OCI-LY1 (cell line): ENCODE measurements at regions not wholly inside any gene's neighbourhood (a gene's known extent, or its start where the extent isn't known, plus 50 kb on each side); places are given as distances from the start of the nearest gene placed in this dataset.

ENCODE experiments used
- H2AFZ ChIP-seq: fragments of 200-600 bp; sonication (generic), shearing (Covaris generic); 2 replicates; pipeline ENCODE4 v1.6.0; 2014; ENCODE audit warnings: antibody characterized with exemption, mild to moderate bottlenecking, low read length
- H3F3A ChIP-seq: fragments of 200-600 bp; sonication (generic), shearing (Covaris generic); 2 replicates; pipeline ENCODE4 v1.6.0; 2014; ENCODE audit warnings: mild to moderate bottlenecking, antibody characterized with exemption, low read length, moderate library complexity; ENCODE audit not compliant: insufficient read depth
- H3K27ac ChIP-seq: fragments of 200-600 bp; sonication (generic); 2 replicates; pipeline ENCODE4 v1.5.1; 2014; ENCODE audit warnings: low read length, mixed run types, mild to moderate bottlenecking, low read depth; ENCODE audit not compliant: poor library complexity, severe bottlenecking
- H3K27me3 ChIP-seq: fragments of 200-600 bp; sonication (generic); 2 replicates; pipeline ENCODE4 v1.6.0; 2014; ENCODE audit warnings: antibody characterized with exemption, mild to moderate bottlenecking, low read length, moderate library complexity; ENCODE audit not compliant: insufficient read depth
- H3K36me3 ChIP-seq: fragments of 200-600 bp; sonication (generic); 2 replicates; pipeline ENCODE4 v1.6.1; 2014; ENCODE audit warnings: mild to moderate bottlenecking, antibody characterized with exemption, low read length, moderate library complexity, mixed read lengths; ENCODE audit not compliant: insufficient read depth
- H3K4me1 ChIP-seq: fragments of 200-600 bp; sonication (generic); 2 replicates; pipeline ENCODE4 v1.5.1; 2014; ENCODE audit warnings: mild to moderate bottlenecking, low read length, moderate library complexity; ENCODE audit not compliant: insufficient read depth, severe bottlenecking
- H3K4me2 ChIP-seq: fragments of 200-600 bp; sonication (generic), shearing (Covaris generic); 2 replicates; pipeline ENCODE4 v1.6.1; 2014; ENCODE audit warnings: low read length
- H3K4me3 ChIP-seq: fragments of 200-600 bp; sonication (generic); 2 replicates; pipeline ENCODE4 v1.5.1; 2014; ENCODE audit warnings: low read length, low read depth, mild to moderate bottlenecking, mixed read lengths; ENCODE audit not compliant: poor library complexity, severe bottlenecking
- H3K79me2 ChIP-seq: fragments of 200-600 bp; shearing (Covaris generic); 2 replicates; pipeline ENCODE4 v1.6.1; 2016; ENCODE audit warnings: mixed run types, low read length, mixed read lengths; ENCODE audit not compliant: insufficient read depth
- H3K9ac ChIP-seq: fragments of 200-600 bp; sonication (generic), shearing (Covaris generic); 2 replicates; pipeline ENCODE4 v1.6.1; 2014; ENCODE audit warnings: mild to moderate bottlenecking, low read length, mixed read lengths
- H3K9me2 ChIP-seq: fragments of 200-600 bp; sonication (generic), shearing (Covaris generic); 2 replicates; pipeline ENCODE4 v1.6.1; 2014; ENCODE audit warnings: low read depth, mild to moderate bottlenecking, low read length, mixed read lengths
- H3K9me3 ChIP-seq: fragments of 200-600 bp; shearing (Covaris generic); 2 replicates; pipeline ENCODE4 v1.6.1; 2014; ENCODE audit warnings: low read length, mixed read lengths
- H4K20me1 ChIP-seq: fragments of 200-600 bp; sonication (generic), shearing (Covaris generic); 2 replicates; pipeline ENCODE4 v1.6.0; 2016; ENCODE audit warnings: mild to moderate bottlenecking, low read length; ENCODE audit not compliant: insufficient read depth
- CTCF ChIP-seq: fragments of 200-600 bp; sonication (generic), shearing (Covaris generic); IDR thresholded peaks from 2 replicates; pipeline ENCODE4 v1.5.1; 2017; ENCODE audit warnings: mild to moderate bottlenecking, antibody characterized with exemption, low read length, moderate library complexity, mixed read lengths
- EZH2 ChIP-seq: fragments of 200-600 bp; sonication (generic), shearing (Covaris generic); IDR thresholded peaks from 2 replicates; pipeline ENCODE4 v1.8.0; 2017; ENCODE audit warnings: borderline replicate concordance, mixed run types, mild to moderate bottlenecking, antibody characterized with exemption, low read length, moderate library complexity, mixed read lengths

- Histone ChIP-seq H2AFZ (no peak overlapping the region), H3K27ac (no peak overlapping the region), H3K36me3 (no peaks in the 10 kb centered on the region), H3K4me2 (no peak overlapping the region), H4K20me1 (no peaks in the 10 kb centered on the region), H3K9me3 (no peaks in the 10 kb centered on the region), H3K4me3 (no peak overlapping the region), H3K27me3 (no peaks in the 10 kb centered on the region), H3K79me2 (no peaks in the 10 kb centered on the region), H3K9ac (no peak overlapping the region), H3K4me1 (no peaks in the 10 kb centered on the region), H3F3A (no peaks in the 10 kb centered on the region), H3K9me2 (no peaks in the 10 kb centered on the region)
- no peak for TF ChIP-seq EZH2
- TF ChIP-seq CTCF: no peak
These were observed 567.6 kb downstream of the BRD1 start for GRCh38 chr22:49259839-49260615.

- H3K4me2 ChIP-seq: no peak overlapping the region
- H3K27ac ChIP-seq: no peak overlapping the region
- no peaks in the 10 kb centered on the region for H3K79me2 ChIP-seq
- H3K9me3 ChIP-seq: no peaks in the 10 kb centered on the region
- no peaks in the 10 kb centered on the region for H3K4me1 ChIP-seq
- no peak overlapping the region for H3K4me3 ChIP-seq
- H4K20me1 ChIP-seq: no peaks in the 10 kb centered on the region
- H3F3A ChIP-seq: no peaks in the 10 kb centered on the region
- H2AFZ ChIP-seq: no peak overlapping the region
- no peaks in the 10 kb centered on the region for H3K27me3 ChIP-seq
- no peak for TF ChIP-seq EZH2
- no peak for TF ChIP-seq CTCF
- H3K9ac ChIP-seq: no peak overlapping the region
- H3K9me2 ChIP-seq: no peaks in the 10 kb centered on the region
- H3K36me3 ChIP-seq: no peaks in the 10 kb centered on the region
These were observed 569.3 kb downstream of the BRD1 start for GRCh38 chr22:49258107-49259010.

GRCh38 chr22:49257551-49257961, 570.1 kb downstream of the BRD1 start:
- no peak overlapping the region for H3K27ac ChIP-seq
- H2AFZ ChIP-seq: no peak overlapping the region
- no peaks in the 10 kb centered on the region for H3K4me1 ChIP-seq
- H3K36me3 ChIP-seq: no peaks in the 10 kb centered on the region
- H3K9me2 ChIP-seq: no peaks in the 10 kb centered on the region
- H3K79me2 ChIP-seq: no peaks in the 10 kb centered on the region
- no peaks in the 10 kb centered on the region for H3F3A ChIP-seq
- H3K27me3 ChIP-seq: no peaks in the 10 kb centered on the region
- TF ChIP-seq CTCF (no peak), EZH2 (no peak)
- no peak overlapping the region for H3K9ac ChIP-seq
- H3K4me3 ChIP-seq: no peak overlapping the region
- no peaks in the 10 kb centered on the region for H4K20me1 ChIP-seq
- no peak overlapping the region for H3K4me2 ChIP-seq
- H3K9me3 ChIP-seq: no peaks in the 10 kb centered on the region
